ENCODE measurements at regions not wholly inside any gene's neighbourhood (a gene's known extent, or its start where the extent isn't known, plus 50 kb on each side); places are given as distances from the start of the nearest gene placed in this dataset.

- no peak overlapping the region for H3K4me3 ChIP-seq
- H3K36me3 ChIP-seq, result no peaks in the 10 kb centered on the region
- H3K27me3 ChIP-seq, result no peaks in the 10 kb centered on the region
- intact Hi-C loops (cut with DNase I), result no loop called here
- no peak overlapping the region for H3K27ac ChIP-seq
- DNase-seq (ENCODE audit: low spot score in 2 of 2), result no peak
- H3K9me3 ChIP-seq, result no peaks in the 10 kb centered on the region
- H3K4me1 ChIP-seq, result no peaks in the 10 kb centered on the region
- TF ChIP-seq CTCF (IDR thresholded peaks at IDR 0.05), result no peak
Observed at GRCh38 chr12:9383585-9383984, 175.4 kb upstream of the PZP start.

- intact Hi-C loops (cut with DNase I), result no loop called here
- Histone ChIP-seq H3K27ac (no peak overlapping the region), H3K27me3 (no peaks in the 10 kb centered on the region), H3K4me1 (no peaks in the 10 kb centered on the region), H3K9me3 (no peaks in the 10 kb centered on the region), H3K36me3 (no peaks in the 10 kb centered on the region), H3K4me3 (no peak overlapping the region)
- TF ChIP-seq CTCF (IDR thresholded peaks at IDR 0.05), result no peak
- DNase-seq (ENCODE audit: low spot score in 2 of 2), result no peak
Observed at GRCh38 chr12:9381619-9382018, 173.4 kb upstream of the PZP start.

- no peaks in the 10 kb centered on the region for H3K9me3 ChIP-seq
- H3K4me1 ChIP-seq, result no peaks in the 10 kb centered on the region
- H3K27me3 ChIP-seq, result no peaks in the 10 kb centered on the region
- H3K4me3 ChIP-seq, result no peak overlapping the region
- no peak overlapping the region for H3K27ac ChIP-seq
- no peaks in the 10 kb centered on the region for H3K36me3 ChIP-seq
- no peak for TF ChIP-seq CTCF (IDR thresholded peaks at IDR 0.05)
- intact Hi-C loops (cut with DNase I), result no loop called here
- no peak for DNase-seq (ENCODE audit: low spot score in 2 of 2)
Observed at GRCh38 chr12:9380650-9381049, 172.5 kb upstream of the PZP start.

- intact Hi-C loops (cut with DNase I), result no loop called here
- Histone ChIP-seq H3K4me1 (no peaks in the 10 kb centered on the region), H3K4me3 (no peak overlapping the region), H3K36me3 (no peaks in the 10 kb centered on the region), H3K27ac (no peak overlapping the region), H3K27me3 (no peaks in the 10 kb centered on the region), H3K9me3 (no peaks in the 10 kb centered on the region)
- DNase-seq (ENCODE audit: low spot score in 2 of 2), result no peak
- TF ChIP-seq CTCF (IDR thresholded peaks at IDR 0.05), result no peak
Observed at GRCh38 chr12:9379023-9379742, 171.0 kb upstream of the PZP start.

GRCh38 chr12:9378430-9378835 is 170.2 kb upstream of the PZP start:
- intact Hi-C loops (cut with DNase I), result no loop called here
- Histone ChIP-seq H3K9me3 (no peaks in the 10 kb centered on the region), H3K36me3 (no peaks in the 10 kb centered on the region), H3K27me3 (no peaks in the 10 kb centered on the region), H3K4me1 (no peaks in the 10 kb centered on the region), H3K27ac (no peak overlapping the region), H3K4me3 (no peak overlapping the region)
- TF ChIP-seq CTCF (IDR thresholded peaks at IDR 0.05), result no peak
- no peak for DNase-seq (ENCODE audit: low spot score in 2 of 2)

GRCh38 chr12:9372202-9372601 is 164.0 kb upstream of the PZP start:
- no peak for TF ChIP-seq CTCF (IDR thresholded peaks at IDR 0.05)
- H3K27ac ChIP-seq, result no peak overlapping the region
- no peaks in the 10 kb centered on the region for H3K4me1 ChIP-seq
- DNase-seq (ENCODE audit: low spot score in 2 of 2), result no peak
- intact Hi-C loops (cut with DNase I), result no loop called here
- H3K4me3 ChIP-seq, result no peak overlapping the region
- H3K36me3 ChIP-seq, result no peaks in the 10 kb centered on the region
- no peaks in the 10 kb centered on the region for H3K9me3 ChIP-seq
- no peaks in the 10 kb centered on the region for H3K27me3 ChIP-seq
